B cell (primary cell): ENCODE measurements at regions not wholly inside any gene's neighbourhood (a gene's known extent, or its start where the extent isn't known, plus 50 kb on each side); places are given as distances from the start of the nearest gene placed in this dataset.
A peak's percentile ranks its signal among the peaks of the same experiment; 100 is the strongest.

Source experiments
- ATAC-seq: fragments of 200-7000 bp; cut with Tn5 transposase; one replicate; pipeline ENCODE4 v1.10.0; 2021; ENCODE audit warnings: low read depth, mild to moderate bottlenecking, moderate number of reproducible peaks, moderate library complexity
- CTCF ChIA-PET: fragments of 350-600 bp; sonication (Branson Sonifier 250); formaldehyde crosslinking; loops from one replicate; lab custom pipeline; 2021; ENCODE audit warnings: antibody characterized with exemption, inconsistent platforms; lab: Charles Lee
- POLR2A ChIA-PET: fragments of 350-600 bp; sonication (Branson Sonifier 250); formaldehyde crosslinking; loops from one replicate; lab custom pipeline; 2021; ENCODE audit warnings: antibody characterized with exemption; lab: Charles Lee
- DNase-seq: peaks from one replicate; pipeline ENCODE4 v3.0.0; 2013
- H2AFZ ChIP-seq: 2 replicates; pipeline ENCODE4 v1.6.1; 2012; ENCODE audit warnings: mild to moderate bottlenecking, low read depth, low read length; ENCODE audit not compliant: insufficient read depth, poor library complexity, severe bottlenecking
- H3K27ac ChIP-seq, 2 donors: 1 replicate in 1 of 2; 2 replicates in 1 of 2; pipeline ENCODE4 v1.5.1; 2012 to 2013; ENCODE audit warnings: low read length in 2 of 2, mild to moderate bottlenecking in 2 of 2, moderate library complexity in 1 of 2
- H3K27me3 ChIP-seq, 4 experiments: fragments of 200-600 bp in 1 of 4; sonication (generic) in 1 of 4; replicated peaks in 1 of 4; 1 replicate in 2 of 4; 2 replicates in 2 of 4; pipeline versions ENCODE4 v1.6.1 to v1.7.0; 2013 to 2016; ENCODE audit warnings: low read length in 3 of 4, mild to moderate bottlenecking in 2 of 4, mixed read lengths in 1 of 4, moderate library complexity in 1 of 4; ENCODE audit not compliant: insufficient read depth in 4 of 4, control insufficient read depth in 3 of 4; ENCODE audit errors: control extremely low read depth in 1 of 4
- H3K36me3 ChIP-seq, 2 experiments: replicated peaks in 1 of 2; 1 replicate in 1 of 2; 2 replicates in 1 of 2; pipeline versions ENCODE4 v1.6.1 to v1.7.1; 2013; ENCODE audit warnings: low read length in 1 of 2; ENCODE audit not compliant: insufficient read depth in 2 of 2, control insufficient read depth in 1 of 2; ENCODE audit errors: control extremely low read depth in 1 of 2, extremely low read depth in 1 of 2
- H3K4me1 ChIP-seq, 2 donors: fragments of 200-600 bp in 1 of 2; sonication (generic) in 1 of 2; 1 replicate in 1 of 2; 2 replicates in 1 of 2; pipeline versions ENCODE4 v1.5.1 to v1.6.1; 2013 to 2017; ENCODE audit warnings: low read length in 2 of 2; ENCODE audit not compliant: control insufficient read depth in 2 of 2, insufficient read depth in 2 of 2
- H3K4me2 ChIP-seq: replicated peaks from 2 replicates; pipeline ENCODE3; 2012; ENCODE audit warnings: mild to moderate bottlenecking, low read depth, low read length; ENCODE audit not compliant: poor library complexity, severe bottlenecking
- H3K4me3 ChIP-seq, 5 experiments: fragments of 200-600 bp in 1 of 5; sonication (generic) in 1 of 5; 1 replicate in 3 of 5; 2 replicates in 2 of 5; pipeline versions ENCODE4 v1.5.1 to v1.7.0; 2011 to 2016; ENCODE audit warnings: low read length in 4 of 5, mild to moderate bottlenecking in 4 of 5, low read depth in 2 of 5, control low read depth in 1 of 5, moderate library complexity in 1 of 5; ENCODE audit not compliant: insufficient read depth in 1 of 5; ENCODE audit errors: control extremely low read depth in 1 of 5, extremely low read depth in 1 of 5
- H3K79me2 ChIP-seq: fragments of 200-600 bp; sonication (generic); one replicate; pipeline ENCODE4 v1.6.0; 2016; ENCODE audit warnings: low read length; ENCODE audit not compliant: control insufficient read depth, insufficient read depth
- H3K9ac ChIP-seq: fragments of 200-600 bp; sonication (generic); 2 replicates; pipeline ENCODE4 v1.6.1; 2017; ENCODE audit warnings: mild to moderate bottlenecking, low read length, moderate library complexity
- H3K9me3 ChIP-seq, 3 donors: one replicate each; pipeline versions ENCODE4 v1.6.1 to v1.7.1; 2013; ENCODE audit warnings: low read length in 2 of 3; ENCODE audit not compliant: control insufficient read depth in 2 of 3, insufficient read depth in 1 of 3; ENCODE audit errors: control extremely low read depth in 1 of 3
- H4K20me1 ChIP-seq: 2 replicates; pipeline ENCODE4 v1.6.0; 2012; ENCODE audit warnings: mild to moderate bottlenecking, low read length; ENCODE audit not compliant: insufficient read depth, control insufficient read depth, poor library complexity, severe bottlenecking
- H3K27ac Mint-ChIP-seq: one replicate; pipeline ENCODE4 v1.8.0; 2021; ENCODE audit warnings: mixed read lengths
- H3K27me3 Mint-ChIP-seq: one replicate; pipeline ENCODE4 v1.8.0; 2021; ENCODE audit warnings: mixed read lengths
- H3K4me1 Mint-ChIP-seq: one replicate; pipeline ENCODE4 v1.8.0; 2021; ENCODE audit warnings: mixed read lengths
- H3K4me3 Mint-ChIP-seq: one replicate; pipeline ENCODE4 v1.8.0; 2021; ENCODE audit warnings: mixed read lengths
- H3K9me3 Mint-ChIP-seq: one replicate; pipeline ENCODE4 v1.8.0; 2022; ENCODE audit warnings: mixed read lengths; ENCODE audit not compliant: insufficient read depth
- CTCF ChIP-seq: fragments of 200-600 bp; IDR thresholded peaks from one replicate; pipeline ENCODE4 v1.8.0; 2022; ENCODE audit warnings: antibody characterized with exemption, mild to moderate bottlenecking
- EZH2 ChIP-seq: IDR thresholded peaks from 2 replicates; pipeline ENCODE4 v1.6.1; 2012; ENCODE audit warnings: borderline replicate concordance, low read depth, mild to moderate bottlenecking, moderate library complexity, low read length; ENCODE audit not compliant: insufficient read depth, poor library complexity, severe bottlenecking
- WGBS: methylation state at CpG from one replicate; pipeline ENCODE4 v1.1.5; 2013; ENCODE audit warnings: missing lambda C conversion rate; ENCODE audit not compliant: insufficient coverage; 5-methylcytosine and 5-hydroxymethylcytosine counted together
- intact Hi-C: fragments of 100-400 bp; cut with micrococcal nuclease; formaldehyde crosslinking; loops from one replicate; pipeline ENCODE4 v1.10.0; 2022

GRCh38 chr4:20358110-20358509, 106.4 kb downstream of the SLIT2 start:
- no peak overlapping the region for H3K27ac Mint-ChIP-seq
- no peaks in the 10 kb centered on the region for H3K27me3 Mint-ChIP-seq
- H3K9me3 Mint-ChIP-seq: peaks cover 3% of the 10 kb centered on the region
- no peaks in the 10 kb centered on the region for H3K4me1 ChIP-seq
- DNase-seq (no peak), ATAC-seq (no peak)
- H3K36me3 ChIP-seq: no peaks in the 10 kb centered on the region
- ChIA-PET CTCF (no interaction called here), POLR2A (no interaction called here)
- no peak overlapping the region for H3K4me2 ChIP-seq
- H3K4me3 ChIP-seq: no peak overlapping the region
- no peak overlapping the region for H3K4me3 Mint-ChIP-seq
- H3K79me2 ChIP-seq: no peaks in the 10 kb centered on the region
- H3K27me3 ChIP-seq: no peaks in the 10 kb centered on the region
- TF ChIP-seq CTCF (no peak), EZH2 (no peak)
- intact Hi-C loops: no loop called here
- peaks cover 3% of the 10 kb centered on the region for H3K4me1 Mint-ChIP-seq
- no peak overlapping the region for H3K27ac ChIP-seq
- no CpG with 5 or more reads among the region's 8 CpGs for WGBS
- no peaks in the 10 kb centered on the region for H4K20me1 ChIP-seq
- no peak overlapping the region for H3K9ac ChIP-seq
- peaks cover 0 to 2% (median 0%) of the 10 kb centered on the region in 3 donors for H3K9me3 ChIP-seq
- H2AFZ ChIP-seq: no peak overlapping the region

DNA sequence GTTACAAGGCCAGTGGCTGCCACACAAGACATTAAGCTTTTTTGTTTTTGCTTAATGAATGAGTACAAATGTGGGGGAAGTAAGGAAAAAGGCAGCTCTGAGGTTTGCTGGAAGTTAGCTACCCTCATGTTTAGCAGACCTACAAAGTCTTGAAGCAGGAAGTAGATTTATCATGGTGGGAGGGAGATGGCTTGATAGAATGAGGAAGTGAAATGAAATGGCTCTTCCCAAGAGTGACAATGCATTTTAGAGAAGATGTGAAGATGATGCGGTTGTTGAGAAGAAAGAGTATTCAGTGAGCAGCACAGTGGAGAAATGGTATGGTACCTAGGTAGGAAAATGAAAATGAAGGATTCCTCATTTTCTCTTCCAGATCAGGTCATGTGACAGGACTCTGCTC, 108.0 kb downstream of the SLIT2 start:
- no peaks in the 10 kb centered on the region for H4K20me1 ChIP-seq
- peaks cover 3% of the 10 kb centered on the region for H3K4me1 Mint-ChIP-seq
- no CpG with 5 or more reads among the region's 1 CpG for WGBS
- H2AFZ ChIP-seq: no peak overlapping the region
- no peak overlapping the region for H3K4me3 ChIP-seq
- no peak overlapping the region for H3K9ac ChIP-seq
- H3K27me3 ChIP-seq: no peaks in the 10 kb centered on the region
- no peak overlapping the region for H3K4me3 Mint-ChIP-seq
- H3K79me2 ChIP-seq: no peaks in the 10 kb centered on the region
- ATAC-seq (peak; percentile 24), DNase-seq (no peak)
- H3K27ac Mint-ChIP-seq: no peak overlapping the region
- ChIA-PET CTCF (no interaction called here), POLR2A (no interaction called here)
- H3K4me1 ChIP-seq: no peaks in the 10 kb centered on the region
- H3K9me3 ChIP-seq: peaks cover 0 to 2% (median 0%) of the 10 kb centered on the region in 3 donors
- no peaks in the 10 kb centered on the region for H3K27me3 Mint-ChIP-seq
- no peak overlapping the region for H3K4me2 ChIP-seq
- no peak overlapping the region for H3K27ac ChIP-seq
- no peak for TF ChIP-seq EZH2
- TF ChIP-seq CTCF: no peak
- H3K9me3 Mint-ChIP-seq: peaks cover 3% of the 10 kb centered on the region
- no peaks in the 10 kb centered on the region for H3K36me3 ChIP-seq
- intact Hi-C loops: no loop called here
